22Rv1 (cell line): ENCODE measurements at regions not wholly inside any gene's neighbourhood (a gene's known extent, or its start where the extent isn't known, plus 50 kb on each side); places are given as distances from the start of the nearest gene placed in this dataset.

Source experiments
- H3K27ac ChIP-seq: fragments of 450-650 bp; 2 replicates; pipeline ENCODE4 v1.5.1; 2017
- CTCF ChIP-seq: fragments of 450-650 bp; IDR thresholded peaks from 2 replicates; pipeline ENCODE4 v1.5.1; 2017; ENCODE audit warnings: mild to moderate bottlenecking
- ZFX ChIP-seq: fragments of 450-650 bp; IDR thresholded peaks from 2 replicates; pipeline ENCODE4 v1.6.1; 2017; ENCODE audit warnings: antibody characterized with exemption, borderline replicate concordance

- H3K27ac ChIP-seq, result no peak overlapping the region
Measured at GRCh38 chr21:25054689-25055088, 552.6 kb downstream of the MRPL39 start.

GRCh38 chr21:25039461-25040380, 567.6 kb downstream of the MRPL39 start:
- no peak overlapping the region for H3K27ac ChIP-seq
- TF ChIP-seq CTCF (peak; percentile 72), ZFX (no peak)

More at GRCh38 chr21:25054689-25055088, 552.6 kb downstream of the MRPL39 start:
- TF ChIP-seq CTCF, result no peak
- no peak for TF ChIP-seq ZFX

GRCh38 chr21:25036775-25037174, 570.5 kb downstream of the MRPL39 start:
- no peak for TF ChIP-seq CTCF
- no peak for TF ChIP-seq ZFX
- H3K27ac ChIP-seq, result no peak overlapping the region

GRCh38 chr21:25031750-25032149, 575.5 kb downstream of the MRPL39 start:
- H3K27ac ChIP-seq, result no peak overlapping the region
- TF ChIP-seq ZFX (no peak), CTCF (no peak)

GRCh38 chr21:25029580-25029979, 577.7 kb downstream of the MRPL39 start:
- H3K27ac ChIP-seq, result no peak overlapping the region
- no peak for TF ChIP-seq CTCF
- TF ChIP-seq ZFX, result no peak

GRCh38 chr21:25025596-25025995, 581.7 kb downstream of the MRPL39 start:
- no peak overlapping the region for H3K27ac ChIP-seq
- TF ChIP-seq ZFX (no peak), CTCF (no peak)

- H3K27ac ChIP-seq, result no peak overlapping the region
- TF ChIP-seq CTCF (no peak), ZFX (no peak)
Measured at GRCh38 chr21:25024639-25025038, 582.6 kb downstream of the MRPL39 start.
